ENCODE measurements at regions not wholly inside any gene's neighbourhood (a gene's known extent, or its start where the extent isn't known, plus 50 kb on each side); places are given as distances from the start of the nearest gene placed in this dataset.

DNA sequence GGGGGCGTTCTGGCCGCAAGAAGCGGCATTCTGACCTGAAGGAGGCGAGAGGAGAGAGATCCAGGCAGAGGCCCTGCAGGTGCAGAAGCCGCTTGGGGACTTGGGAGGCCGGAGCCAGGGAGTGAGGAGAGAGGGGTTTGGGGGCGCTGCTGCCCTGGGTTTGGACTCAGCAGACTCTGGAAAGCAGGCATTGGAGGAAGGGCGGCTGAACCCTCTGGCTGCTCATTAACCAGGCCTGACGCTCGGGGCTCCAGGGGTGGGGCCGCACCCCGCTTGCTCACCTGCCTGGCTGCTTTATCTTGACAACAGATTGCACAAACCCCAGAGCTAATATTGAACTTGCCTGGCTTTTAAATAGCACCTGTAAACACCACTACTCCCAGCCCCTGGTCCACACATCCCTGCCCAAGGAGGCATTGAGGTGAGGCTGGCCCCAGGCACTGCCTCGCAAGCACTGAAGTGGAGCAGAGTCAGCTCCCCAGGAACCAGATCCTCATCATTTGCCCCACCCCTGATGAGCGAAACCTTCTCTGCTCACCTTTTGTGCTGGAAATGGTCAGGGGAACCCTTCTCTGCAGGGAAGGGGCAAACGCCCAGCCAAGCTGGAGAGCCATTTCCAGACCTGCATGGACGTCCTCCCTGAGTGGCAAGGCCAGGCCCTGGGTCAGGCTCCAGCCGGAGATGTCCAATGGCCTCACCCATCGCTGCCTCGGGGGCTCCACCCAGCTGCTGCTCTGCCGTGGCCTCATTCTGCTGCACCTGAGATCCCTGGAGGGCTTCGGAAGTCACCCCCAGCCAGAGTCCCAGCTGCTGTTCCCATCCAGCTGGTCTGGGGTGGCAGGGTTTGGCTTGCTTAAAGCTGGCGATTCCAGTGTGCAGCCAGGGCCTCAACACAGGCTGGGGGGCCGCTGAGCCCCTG lies 190.2 kb upstream of the GSE1 start:
- TF ChIP-seq POLR2A (IDR thresholded peaks at IDR 0.05) = no peak
- TF ChIP-seq, protein P1, sequence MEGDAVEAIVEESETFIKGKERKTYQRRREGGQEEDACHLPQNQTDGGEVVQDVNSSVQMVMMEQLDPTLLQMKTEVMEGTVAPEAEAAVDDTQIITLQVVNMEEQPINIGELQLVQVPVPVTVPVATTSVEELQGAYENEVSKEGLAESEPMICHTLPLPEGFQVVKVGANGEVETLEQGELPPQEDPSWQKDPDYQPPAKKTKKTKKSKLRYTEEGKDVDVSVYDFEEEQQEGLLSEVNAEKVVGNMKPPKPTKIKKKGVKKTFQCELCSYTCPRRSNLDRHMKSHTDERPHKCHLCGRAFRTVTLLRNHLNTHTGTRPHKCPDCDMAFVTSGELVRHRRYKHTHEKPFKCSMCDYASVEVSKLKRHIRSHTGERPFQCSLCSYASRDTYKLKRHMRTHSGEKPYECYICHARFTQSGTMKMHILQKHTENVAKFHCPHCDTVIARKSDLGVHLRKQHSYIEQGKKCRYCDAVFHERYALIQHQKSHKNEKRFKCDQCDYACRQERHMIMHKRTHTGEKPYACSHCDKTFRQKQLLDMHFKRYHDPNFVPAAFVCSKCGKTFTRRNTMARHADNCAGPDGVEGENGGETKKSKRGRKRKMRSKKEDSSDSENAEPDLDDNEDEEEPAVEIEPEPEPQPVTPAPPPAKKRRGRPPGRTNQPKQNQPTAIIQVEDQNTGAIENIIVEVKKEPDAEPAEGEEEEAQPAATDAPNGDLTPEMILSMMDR (IDR thresholded peaks at IDR 0.05 in 4 of 5, conservative IDR thresholded peaks at IDR 0.05 in 1 of 5) = no peak
